IMR-90 (cell line): ENCODE measurements at regions not wholly inside any gene's neighbourhood (a gene's known extent, or its start where the extent isn't known, plus 50 kb on each side); places are given as distances from the start of the nearest gene placed in this dataset.

Experiments
- ATAC-seq: fragments of 200-7000 bp; cut with Tn5 transposase; 2 replicates; pipeline ENCODE4 v1.9.1; 2020; ENCODE audit warnings: low read depth, mild to moderate bottlenecking, moderate library complexity
- BruUV-seq: library from RNA; stranded (reverse); fragments of 400-500 nt; replicated peaks from 2 replicates; lab custom pipeline; 2021; lab: Mats Ljungman, UMichigan
- CTCF ChIA-PET: fragments of 300-600 bp; formaldehyde crosslinking; extraction: SDS; loops from one replicate; lab custom pipeline; 2021; ENCODE audit warnings: antibody characterized with exemption; lab: Yijun Ruan, JAX
- POLR2A ChIA-PET: fragments of 300-600 bp; sonication (Branson Sonifier 250); formaldehyde crosslinking; loops from one replicate; lab custom pipeline; 2022; ENCODE audit warnings: antibody characterized with exemption; ENCODE audit not compliant: unreplicated experiment; lab: Charles Lee
- DNase-seq: peaks from one replicate; pipeline ENCODE4 v3.0.0; 2013
- H2AFZ ChIP-seq: replicated peaks from 2 replicates; pipeline ENCODE3; 2013; ENCODE audit warnings: low read length, mild to moderate bottlenecking; ENCODE audit not compliant: poor library complexity
- H2AK5ac ChIP-seq: 2 replicates; pipeline ENCODE4 v1.6.1; 2013; ENCODE audit warnings: low read depth, low read length, inconsistent platforms
- H2AK9ac ChIP-seq: replicated peaks from 2 replicates; pipeline ENCODE3; 2013; ENCODE audit warnings: mild to moderate bottlenecking, low read depth, low read length, moderate library complexity; ENCODE audit not compliant: poor library complexity
- H2BK120ac ChIP-seq: 2 replicates; pipeline ENCODE4 v1.6.1; 2013; ENCODE audit warnings: low read depth, low read length, inconsistent platforms
- H2BK15ac ChIP-seq: 3 replicates; pipeline ENCODE4 v1.6.1; 2013; ENCODE audit warnings: low read depth, low read length, inconsistent platforms
- H2BK20ac ChIP-seq: 2 replicates; pipeline ENCODE4 v1.6.1; 2013; ENCODE audit warnings: low read depth, mild to moderate bottlenecking, inconsistent platforms, low read length, moderate library complexity
- H2BK5ac ChIP-seq: 2 replicates; pipeline ENCODE4 v1.6.1; 2013; ENCODE audit warnings: mild to moderate bottlenecking, low read depth, low read length, inconsistent platforms; ENCODE audit not compliant: poor library complexity, severe bottlenecking
- H3K14ac ChIP-seq: replicated peaks from 2 replicates; pipeline ENCODE4 v1.6.1; 2013; ENCODE audit warnings: low read depth, low read length, inconsistent platforms
- H3K18ac ChIP-seq: 2 replicates; pipeline ENCODE4 v1.6.1; 2013; ENCODE audit warnings: low read depth, low read length, control low read depth
- H3K23ac ChIP-seq: 2 replicates; pipeline ENCODE4 v1.6.1; 2013; ENCODE audit warnings: low read depth, low read length, inconsistent platforms
- H3K27ac ChIP-seq: 2 replicates; pipeline ENCODE4 v1.5.1; 2013; ENCODE audit warnings: mild to moderate bottlenecking, control low read depth, low read length; ENCODE audit not compliant: insufficient read depth
- H3K27me3 ChIP-seq: 2 replicates; pipeline ENCODE4 v1.6.1; 2013; ENCODE audit warnings: low read length; ENCODE audit not compliant: control insufficient read depth, insufficient read depth
- H3K36me3 ChIP-seq: 2 replicates; pipeline ENCODE4 v1.6.1; 2013; ENCODE audit warnings: low read length, mixed read lengths; ENCODE audit not compliant: control insufficient read depth, insufficient read depth
- H3K4ac ChIP-seq: 2 replicates; pipeline ENCODE4 v1.6.1; 2013; ENCODE audit warnings: low read depth, low read length, inconsistent platforms
- H3K4me1 ChIP-seq: 2 replicates; pipeline ENCODE4 v1.6.1; 2013; ENCODE audit warnings: low read length, mixed read lengths; ENCODE audit not compliant: control insufficient read depth, insufficient read depth
- H3K4me2 ChIP-seq: 2 replicates; pipeline ENCODE4 v1.6.1; 2013; ENCODE audit warnings: low read depth, mild to moderate bottlenecking, control low read depth, low read length, moderate library complexity
- H3K4me3 ChIP-seq: 2 replicates; pipeline ENCODE4 v1.5.1; 2013; ENCODE audit warnings: low read depth, mild to moderate bottlenecking, control low read depth, low read length, moderate library complexity; ENCODE audit not compliant: insufficient read depth
- H3K56ac ChIP-seq: 2 replicates; pipeline ENCODE4 v1.6.1; 2013; ENCODE audit warnings: low read length, inconsistent platforms; ENCODE audit not compliant: insufficient read depth; ENCODE audit errors: extremely low read depth
- H3K79me1 ChIP-seq, 2 experiments: 2 replicates each; pipeline ENCODE4 v1.6.1; 2013; ENCODE audit warnings: low read length in 2 of 2, inconsistent platforms in 1 of 2, low read depth in 1 of 2
- H3K9ac ChIP-seq: 2 replicates; pipeline ENCODE4 v1.6.1; 2013; ENCODE audit warnings: low read depth, low read length, control low read depth
- H3K9me1 ChIP-seq: 2 replicates; pipeline ENCODE4 v1.6.1; 2013; ENCODE audit warnings: low read length, inconsistent platforms; ENCODE audit not compliant: insufficient read depth
- H3K9me3 ChIP-seq: 2 replicates; pipeline ENCODE4 v1.6.1; 2013; ENCODE audit warnings: low read length; ENCODE audit not compliant: control insufficient read depth, insufficient read depth
- H4K20me1 ChIP-seq: 2 replicates; pipeline ENCODE4 v1.6.1; 2013; ENCODE audit warnings: low read length, inconsistent platforms; ENCODE audit not compliant: insufficient read depth
- H4K5ac ChIP-seq: 2 replicates; pipeline ENCODE4 v1.6.1; 2013; ENCODE audit warnings: mild to moderate bottlenecking, low read depth, low read length, control low read depth
- H4K8ac ChIP-seq, 2 experiments: 2 replicates each; pipeline ENCODE4 v1.6.1; 2013; ENCODE audit warnings: low read depth in 2 of 2, low read length in 2 of 2, control low read depth in 1 of 2, inconsistent platforms in 1 of 2
- H4K91ac ChIP-seq: 2 replicates; pipeline ENCODE4 v1.6.1; 2013; ENCODE audit warnings: low read depth, low read length, inconsistent platforms; ENCODE audit not compliant: insufficient read depth
- BHLHE40 ChIP-seq: fragments of 150-350 bp; IDR thresholded peaks from 2 replicates; pipeline ENCODE4 v1.6.1; 2016; ENCODE audit warnings: mild to moderate bottlenecking, low read depth, low read length
- CEBPB ChIP-seq: IDR thresholded peaks from 2 replicates; pipeline ENCODE4 v1.6.1; 2012; ENCODE audit warnings: low read depth, low read length, improper control_type of control experiment
- CHD1 ChIP-seq: IDR thresholded peaks from 2 replicates; pipeline ENCODE4 v1.6.1; 2012; ENCODE audit warnings: low read depth, low read length, improper control_type of control experiment
- CTCF ChIP-seq: conservative IDR thresholded peaks from 2 replicates; pipeline ENCODE4 v1.5.1; 2012; ENCODE audit warnings: mild to moderate bottlenecking, low read depth, low read length, improper control_type of control experiment
- ELK1 ChIP-seq: fragments of 150-350 bp; IDR thresholded peaks from 2 replicates; pipeline ENCODE4 v1.6.1; 2016; ENCODE audit warnings: low read depth, mild to moderate bottlenecking, low read length, moderate library complexity, borderline replicate concordance
- FOS ChIP-seq: fragments of 150-350 bp; IDR thresholded peaks from 2 replicates; pipeline ENCODE4 v1.6.1; 2016; ENCODE audit warnings: low read depth, low read length
- MAFK ChIP-seq: IDR thresholded peaks from 2 replicates; pipeline ENCODE4 v1.6.1; 2012; ENCODE audit warnings: low read depth, low read length, improper control_type of control experiment
- MAZ ChIP-seq: IDR thresholded peaks from 2 replicates; pipeline ENCODE4 v1.6.1; 2012; ENCODE audit warnings: low read depth, mild to moderate bottlenecking, low read length, improper control_type of control experiment, moderate library complexity, borderline replicate concordance
- MXI1 ChIP-seq: IDR thresholded peaks from 2 replicates; pipeline ENCODE4 v1.6.1; 2012; ENCODE audit warnings: low read depth, mild to moderate bottlenecking, low read length, moderate library complexity, borderline replicate concordance
- NFE2L2 ChIP-seq: fragments of 150-350 bp; IDR thresholded peaks from 2 replicates; pipeline ENCODE4 v1.6.1; 2016; ENCODE audit warnings: low read depth, mild to moderate bottlenecking, low read length
- POLR2A ChIP-seq: IDR thresholded peaks from 2 replicates; pipeline ENCODE4 v1.6.1; 2012; ENCODE audit warnings: mild to moderate bottlenecking, low read depth, low read length
- RAD21 ChIP-seq: IDR thresholded peaks from 2 replicates; pipeline ENCODE4 v1.6.1; 2012; ENCODE audit warnings: low read length, improper control_type of control experiment
- RCOR1 ChIP-seq: IDR thresholded peaks from 2 replicates; pipeline ENCODE4 v1.6.1; 2012; ENCODE audit warnings: mild to moderate bottlenecking, low read length, improper control_type of control experiment; ENCODE audit not compliant: insufficient replicate concordance
- RFX5 ChIP-seq: IDR thresholded peaks from 2 replicates; pipeline ENCODE4 v1.8.0; 2012; ENCODE audit warnings: low read depth, mild to moderate bottlenecking, low read length, moderate library complexity
- SMC3 ChIP-seq: fragments of 150-350 bp; IDR thresholded peaks from 2 replicates; pipeline ENCODE4 v1.6.1; 2016; ENCODE audit warnings: low read depth, mild to moderate bottlenecking, antibody characterized with exemption, low read length, moderate library complexity
- USF2 ChIP-seq: fragments of 150-350 bp; IDR thresholded peaks from 2 replicates; pipeline ENCODE4 v1.6.1; 2017; ENCODE audit warnings: mild to moderate bottlenecking, antibody characterized with exemption, low read length, low read depth
- WGBS, 2 experiments: methylation state at CpG; one replicate each; pipeline versions ENCODE4 v1.1.5 to v1.1.7; 2013; ENCODE audit warnings: missing lambda C conversion rate in 2 of 2; ENCODE audit not compliant: insufficient read length in 1 of 2; ENCODE audit errors: extremely low coverage in 2 of 2; 5-methylcytosine and 5-hydroxymethylcytosine counted together
- dilution Hi-C: fragments of 300-500 bp; cut with HindIII; formaldehyde crosslinking; loops from one replicate; pipeline ENCODE4 v1.14.3; 2018; ENCODE audit warnings: low sequenced_read_pairs; ENCODE audit not compliant: unreplicated experiment
- in situ Hi-C: fragments of 300-500 bp; cut with MboI; formaldehyde crosslinking; loops from 3 replicates; pipeline ENCODE4 v1.14.3; 2019; ENCODE audit warnings: low sequenced_read_pairs, inconsistent platforms, mixed read lengths
- intact Hi-C: fragments of 100-400 bp; cut with micrococcal nuclease; formaldehyde crosslinking; loops from 2 replicates; pipeline ENCODE4 v1.10.0; 2022

GRCh38 chr5:126097876-126098275, 325.3 kb upstream of the GRAMD2B start:
- CTCF ChIA-PET: no interaction called here
- POLR2A ChIA-PET: no interaction called here
- no peak overlapping the region for H2BK120ac ChIP-seq
- H4K8ac ChIP-seq: no peak overlapping the region
- H2AFZ ChIP-seq: no peak overlapping the region
- intact Hi-C loops: no loop called here
- H3K4me2 ChIP-seq: no peak overlapping the region
- ATAC-seq (no peak), DNase-seq (no peak)
- no peak overlapping the region for H3K56ac ChIP-seq
- no TSS peak for BruUV-seq
- in situ Hi-C loops: no loop called here
- no peak overlapping the region for H3K9ac ChIP-seq
- no peak overlapping the region for H4K91ac ChIP-seq
- no peak overlapping the region for H3K18ac ChIP-seq
- H2BK20ac ChIP-seq: no peak overlapping the region
- H3K27ac ChIP-seq: no peak overlapping the region
- TF ChIP-seq RCOR1 (no peak), MAZ (no peak), POLR2A (no peak), FOS (no peak), NFE2L2 (no peak), MXI1 (no peak), BHLHE40 (no peak), MAFK (no peak), USF2 (no peak), ELK1 (no peak), SMC3 (no peak), RFX5 (no peak), CHD1 (no peak), CEBPB (no peak), CTCF (no peak), RAD21 (no peak)
- no peaks in the 10 kb centered on the region for H3K79me1 ChIP-seq
- H3K27me3 ChIP-seq: no peaks in the 10 kb centered on the region
- H2BK15ac ChIP-seq: no peak overlapping the region
- no peak overlapping the region for H3K4me3 ChIP-seq
- no peak overlapping the region for H2BK5ac ChIP-seq
- H2AK5ac ChIP-seq: no peak overlapping the region
- WGBS, 2 experiments: no CpG with 5 or more reads among the region's 1 CpG
- no peaks in the 10 kb centered on the region for H4K20me1 ChIP-seq
- no peaks in the 10 kb centered on the region for H3K9me1 ChIP-seq
- dilution Hi-C loops: no loop called here
- no peak overlapping the region for H4K5ac ChIP-seq
- no peak overlapping the region for H3K23ac ChIP-seq
- no peaks in the 10 kb centered on the region for H3K4me1 ChIP-seq
- no peaks in the 10 kb centered on the region for H3K36me3 ChIP-seq
- H3K9me3 ChIP-seq: no peaks in the 10 kb centered on the region
- no peak overlapping the region for H3K4ac ChIP-seq
- H2AK9ac ChIP-seq: no peak overlapping the region
- no peak overlapping the region for H3K14ac ChIP-seq
